Glutamatergic neuron (in vitro differentiated cells): ENCODE measurements at regions not wholly inside any gene's neighbourhood (a gene's known extent, or its start where the extent isn't known, plus 50 kb on each side); places are given as distances from the start of the nearest gene placed in this dataset.
"Not testable (repeated sequence)": the region's sequence is repeated elsewhere in the genome, so short reads cannot be mapped to it uniquely, and the experiment has no call there.

ENCODE experiments used
- DNase-seq: peaks from one replicate; pipeline ENCODE4 v3.0.0; 2022
- H3K27ac Mint-ChIP-seq: one replicate; pipeline ENCODE4 v1.8.0; 2020; ENCODE audit warnings: mild to moderate bottlenecking, mixed read lengths, inconsistent platforms; ENCODE audit not compliant: unreplicated experiment
- H3K27me3 Mint-ChIP-seq: one replicate; pipeline ENCODE4 v1.8.0; 2020; ENCODE audit warnings: mild to moderate bottlenecking, moderate library complexity, mixed read lengths, inconsistent platforms; ENCODE audit not compliant: unreplicated experiment
- H3K36me3 Mint-ChIP-seq: one replicate; pipeline ENCODE4 v1.8.0; 2020; ENCODE audit warnings: mild to moderate bottlenecking, mixed read lengths, inconsistent platforms; ENCODE audit not compliant: unreplicated experiment
- H3K4me1 Mint-ChIP-seq: one replicate; pipeline ENCODE4 v1.8.0; 2020; ENCODE audit warnings: mild to moderate bottlenecking, low read depth, mixed read lengths, inconsistent platforms; ENCODE audit not compliant: unreplicated experiment
- H3K4me3 Mint-ChIP-seq: one replicate; pipeline ENCODE4 v1.8.0; 2020; ENCODE audit warnings: mild to moderate bottlenecking, mixed read lengths, inconsistent platforms; ENCODE audit not compliant: unreplicated experiment
- H3K9me3 Mint-ChIP-seq: one replicate; pipeline ENCODE4 v1.8.0; 2020; ENCODE audit warnings: mild to moderate bottlenecking, moderate library complexity, mixed read lengths, inconsistent platforms; ENCODE audit not compliant: unreplicated experiment
- CTCF ChIP-seq: fragments of 200-600 bp; sonication (generic); IDR thresholded peaks from one replicate; pipeline ENCODE4 v1.5.0; 2021; ENCODE audit not compliant: partially characterized antibody, unreplicated experiment

GRCh38 chr7:20539201-20539600, 76.3 kb upstream of the ABCB5 start:
- no peak for DNase-seq
- no peak overlapping the region for H3K27ac Mint-ChIP-seq
- H3K9me3 Mint-ChIP-seq: no peaks in the 10 kb centered on the region
- H3K36me3 Mint-ChIP-seq: no peaks in the 10 kb centered on the region
- TF ChIP-seq CTCF: no peak
- no peaks in the 10 kb centered on the region for H3K4me1 Mint-ChIP-seq
- no peaks in the 10 kb centered on the region for H3K27me3 Mint-ChIP-seq
- H3K4me3 Mint-ChIP-seq: no peak overlapping the region

- Mint-ChIP-seq H3K4me1 (no peaks in the 10 kb centered on the region), H3K27me3 (no peaks in the 10 kb centered on the region), H3K36me3 (no peaks in the 10 kb centered on the region), H3K9me3 (peaks cover under 1% of the 10 kb centered on the region), H3K27ac (no peak overlapping the region), H3K4me3 (no peak overlapping the region)
- no peak for TF ChIP-seq CTCF
- no peak for DNase-seq
Measured at GRCh38 chr7:20541608-20542349, 73.7 kb upstream of the ABCB5 start.

- no peak overlapping the region for H3K4me3 Mint-ChIP-seq
- DNase-seq: no peak
- H3K27me3 Mint-ChIP-seq: no peaks in the 10 kb centered on the region
- H3K4me1 Mint-ChIP-seq: no peaks in the 10 kb centered on the region
- H3K27ac Mint-ChIP-seq: no peak overlapping the region
- H3K36me3 Mint-ChIP-seq: no peaks in the 10 kb centered on the region
- H3K9me3 Mint-ChIP-seq: peaks cover 2% of the 10 kb centered on the region
- no peak for TF ChIP-seq CTCF
Measured at GRCh38 chr7:20542594-20542993, 72.9 kb upstream of the ABCB5 start.

GRCh38 chr7:20543500-20543899, 72.0 kb upstream of the ABCB5 start:
- no peak overlapping the region for H3K27ac Mint-ChIP-seq
- H3K27me3 Mint-ChIP-seq: no peaks in the 10 kb centered on the region
- DNase-seq: no peak
- H3K36me3 Mint-ChIP-seq: no peaks in the 10 kb centered on the region
- no peak overlapping the region for H3K4me3 Mint-ChIP-seq
- TF ChIP-seq CTCF: no peak
- H3K9me3 Mint-ChIP-seq: peaks cover 2% of the 10 kb centered on the region
- H3K4me1 Mint-ChIP-seq: no peaks in the 10 kb centered on the region

- DNase-seq: no peak
- H3K4me1 Mint-ChIP-seq: no peaks in the 10 kb centered on the region
- no peak overlapping the region for H3K27ac Mint-ChIP-seq
Measured at GRCh38 chr7:20545016-20545415, 70.5 kb upstream of the ABCB5 start.

GRCh38 chr7:20546958-20547357, 68.5 kb upstream of the ABCB5 start:
- not testable (repeated sequence) for DNase-seq, H3K4me3 Mint-ChIP-seq, H3K4me1 Mint-ChIP-seq, H3K36me3 Mint-ChIP-seq, H3K9me3 Mint-ChIP-seq, H3K27ac Mint-ChIP-seq, H3K27me3 Mint-ChIP-seq

More at GRCh38 chr7:20545016-20545415, 70.5 kb upstream of the ABCB5 start:
- Mint-ChIP-seq H3K36me3 (no peaks in the 10 kb centered on the region), H3K4me3 (no peak overlapping the region), H3K9me3 (peaks cover 2% of the 10 kb centered on the region), H3K27me3 (no peaks in the 10 kb centered on the region)
- no peak for TF ChIP-seq CTCF
